Thoracic aorta (tissue), 2 donors: ENCODE measurements at regions not wholly inside any gene's neighbourhood (a gene's known extent, or its start where the extent isn't known, plus 50 kb on each side); places are given as distances from the start of the nearest gene placed in this dataset.

Source experiments
- ATAC-seq: fragments of 150-250 bp; one replicate; pipeline ENCODE4 v1.8.0; 2017; ENCODE audit warnings: low read depth; ENCODE audit not compliant: insufficient number of reproducible peaks, low FRiP score
- DNase-seq: peaks from one replicate; pipeline ENCODE4 v3.0.0-alpha.2; 2020; ENCODE audit warnings: low spot score
- H3K27ac ChIP-seq, 2 donors: fragments of 200-600 bp; sonication (generic); 1 replicate in 1 of 2; 2 replicates in 1 of 2; pipeline ENCODE4 v1.5.1; 2016; ENCODE audit warnings: mild to moderate bottlenecking in 2 of 2, moderate library complexity in 2 of 2
- H3K27me3 ChIP-seq: fragments of 200-600 bp; sonication (generic); replicated peaks from 2 replicates; pipeline ENCODE4 v1.6.0; 2016; ENCODE audit warnings: mild to moderate bottlenecking; ENCODE audit not compliant: insufficient read depth
- H3K36me3 ChIP-seq: fragments of 200-600 bp; sonication (generic); one replicate; pipeline ENCODE4 v1.5.1; 2016
- H3K4me1 ChIP-seq, 2 donors: fragments of 200-600 bp; sonication (generic); 1 replicate in 1 of 2; 2 replicates in 1 of 2; pipeline versions ENCODE4 v1.5.1 to v1.6.0; 2016; ENCODE audit warnings: low read depth in 2 of 2, mild to moderate bottlenecking in 1 of 2; ENCODE audit not compliant: control insufficient read depth in 1 of 2
- H3K4me3 ChIP-seq: fragments of 200-600 bp; sonication (generic); 2 replicates; pipeline ENCODE4 v1.5.1; 2016; ENCODE audit warnings: mild to moderate bottlenecking
- H3K9me3 ChIP-seq: fragments of 200-600 bp; sonication (generic); 2 replicates; pipeline ENCODE4 v1.5.1; 2016
- TF ChIP-seq, protein P1 (sequence below): fragments of 200-600 bp; sonication (generic); IDR thresholded peaks from one replicate; pipeline ENCODE4 v1.5.1; 2019; ENCODE audit warnings: antibody characterized with exemption

DNA sequence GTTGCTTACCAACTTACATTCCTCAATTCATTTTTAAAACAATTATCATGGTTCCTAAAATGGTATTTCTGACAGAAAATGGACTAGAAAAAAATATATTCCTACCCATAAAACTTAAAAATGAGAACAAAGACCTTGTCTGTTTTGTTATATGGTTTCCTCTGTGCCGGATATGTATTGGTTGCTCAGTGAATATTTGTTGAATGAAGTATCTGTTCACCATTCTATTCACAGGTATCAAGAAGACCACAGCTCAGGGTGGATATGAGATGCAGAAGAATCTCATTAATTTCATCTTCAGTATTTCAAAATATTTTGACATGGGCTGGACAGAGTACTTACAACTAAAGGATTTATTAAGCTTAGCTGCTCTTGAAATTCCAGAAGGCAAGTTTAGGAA, 58.1 kb downstream of the TUSC7 start:
- Histone ChIP-seq H3K27me3 (no peaks in the 10 kb centered on the region), H3K9me3 (no peaks in the 10 kb centered on the region), H3K27ac (no peak overlapping the region), H3K4me1 (no peaks in the 10 kb centered on the region), H3K4me3 (no peak overlapping the region), H3K36me3 (no peaks in the 10 kb centered on the region)
- ATAC-seq = no peak
- no peak for DNase-seq
- TF ChIP-seq, protein P1, sequence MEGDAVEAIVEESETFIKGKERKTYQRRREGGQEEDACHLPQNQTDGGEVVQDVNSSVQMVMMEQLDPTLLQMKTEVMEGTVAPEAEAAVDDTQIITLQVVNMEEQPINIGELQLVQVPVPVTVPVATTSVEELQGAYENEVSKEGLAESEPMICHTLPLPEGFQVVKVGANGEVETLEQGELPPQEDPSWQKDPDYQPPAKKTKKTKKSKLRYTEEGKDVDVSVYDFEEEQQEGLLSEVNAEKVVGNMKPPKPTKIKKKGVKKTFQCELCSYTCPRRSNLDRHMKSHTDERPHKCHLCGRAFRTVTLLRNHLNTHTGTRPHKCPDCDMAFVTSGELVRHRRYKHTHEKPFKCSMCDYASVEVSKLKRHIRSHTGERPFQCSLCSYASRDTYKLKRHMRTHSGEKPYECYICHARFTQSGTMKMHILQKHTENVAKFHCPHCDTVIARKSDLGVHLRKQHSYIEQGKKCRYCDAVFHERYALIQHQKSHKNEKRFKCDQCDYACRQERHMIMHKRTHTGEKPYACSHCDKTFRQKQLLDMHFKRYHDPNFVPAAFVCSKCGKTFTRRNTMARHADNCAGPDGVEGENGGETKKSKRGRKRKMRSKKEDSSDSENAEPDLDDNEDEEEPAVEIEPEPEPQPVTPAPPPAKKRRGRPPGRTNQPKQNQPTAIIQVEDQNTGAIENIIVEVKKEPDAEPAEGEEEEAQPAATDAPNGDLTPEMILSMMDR = no peak

DNA sequence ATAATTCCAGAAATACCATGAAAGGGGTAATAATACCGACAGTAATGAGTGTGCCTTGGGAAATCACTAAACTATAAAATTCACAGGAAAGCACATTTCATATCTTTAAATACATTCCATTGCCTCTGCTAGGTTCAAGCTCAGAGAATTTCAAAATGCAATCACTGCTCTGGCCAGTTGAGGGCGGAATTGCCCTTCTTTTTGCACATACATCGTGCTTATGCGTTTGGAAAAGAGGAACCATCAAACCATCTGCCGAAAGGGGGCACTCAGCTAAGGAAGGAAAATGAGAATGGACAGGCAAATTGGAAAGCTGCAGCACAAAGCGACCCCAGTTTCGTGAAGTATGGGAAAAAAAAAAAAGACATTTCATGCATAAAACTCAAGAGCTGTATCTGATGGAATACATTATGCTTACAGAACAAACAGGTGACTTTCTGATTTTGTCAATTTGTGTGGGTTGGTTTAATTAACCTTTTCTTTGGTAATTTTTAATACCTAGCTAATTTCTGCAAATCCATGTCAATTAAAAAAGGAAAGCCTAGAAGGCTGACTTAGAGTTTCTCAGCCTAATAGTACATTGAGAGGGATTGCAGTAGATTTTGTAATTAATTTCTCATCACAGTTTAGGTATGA, 61.4 kb downstream of the TUSC7 start:
- Histone ChIP-seq H3K27ac (no peak overlapping the region), H3K27me3 (no peaks in the 10 kb centered on the region), H3K9me3 (no peaks in the 10 kb centered on the region), H3K4me3 (no peak overlapping the region), H3K36me3 (no peaks in the 10 kb centered on the region), H3K4me1 (no peaks in the 10 kb centered on the region)
- TF ChIP-seq, protein P1 = peak; percentile 70
- DNase-seq = peak; percentile 12
- peak; percentile 88 for ATAC-seq

DNA sequence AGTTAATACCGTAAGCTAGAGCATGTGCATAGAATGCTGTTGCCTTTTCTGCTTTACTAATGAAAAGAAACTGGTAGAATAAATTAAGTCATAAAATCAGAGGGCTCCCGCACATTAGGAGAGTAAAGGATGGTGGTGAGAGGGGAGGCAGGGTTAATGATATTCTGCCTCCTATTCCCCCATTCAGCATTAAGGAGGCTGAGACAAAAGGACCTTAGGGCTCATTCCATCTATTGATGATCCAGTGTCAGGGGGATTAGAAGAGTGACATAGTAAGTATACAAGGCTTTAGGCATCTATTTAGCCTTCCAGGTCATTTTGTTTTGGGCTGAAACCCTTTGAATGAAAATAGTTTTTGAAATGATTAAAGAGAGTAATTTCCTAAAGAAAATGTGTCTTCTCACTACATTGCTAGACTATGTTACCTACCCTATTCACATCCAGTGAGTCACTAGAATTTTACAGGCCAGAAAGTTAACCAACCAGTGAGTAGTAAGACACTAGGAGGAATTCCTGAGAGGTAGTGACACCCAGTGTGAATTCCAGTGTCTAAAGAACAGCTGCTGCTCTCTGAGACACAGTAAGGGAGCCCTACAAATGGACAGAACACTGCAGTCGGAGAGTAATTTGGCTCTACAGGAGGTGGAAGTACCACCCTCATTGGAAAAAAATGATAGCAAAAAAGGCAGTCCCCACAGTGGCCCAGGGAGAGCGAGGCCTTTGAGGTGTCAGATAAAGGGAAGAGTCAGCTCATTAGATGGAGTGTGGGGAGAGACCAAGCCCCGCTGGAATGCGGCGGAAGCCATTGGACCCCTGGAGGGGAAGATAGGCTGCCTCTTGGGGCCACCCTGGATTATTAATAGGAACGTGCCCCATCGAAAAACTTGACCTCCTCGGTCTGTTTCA, 67.6 kb downstream of the TUSC7 start:
- TF ChIP-seq, protein P1 = no peak
- Histone ChIP-seq H3K9me3 (no peaks in the 10 kb centered on the region), H3K4me1 (no peaks in the 10 kb centered on the region), H3K36me3 (no peaks in the 10 kb centered on the region), H3K27ac (no peak overlapping the region), H3K4me3 (no peak overlapping the region), H3K27me3 (no peaks in the 10 kb centered on the region)
- no peak for DNase-seq
- ATAC-seq = no peak

- TF ChIP-seq, protein P1 = no peak
- Histone ChIP-seq H3K4me1 (no peaks in the 10 kb centered on the region), H3K4me3 (no peak overlapping the region), H3K36me3 (no peaks in the 10 kb centered on the region), H3K27ac (no peak overlapping the region), H3K9me3 (no peaks in the 10 kb centered on the region), H3K27me3 (no peaks in the 10 kb centered on the region)
- DNase-seq = no peak
- no peak for ATAC-seq
These were observed 75.6 kb downstream of the TUSC7 start for GRCh38 chr3:116785226-116785625.

DNA sequence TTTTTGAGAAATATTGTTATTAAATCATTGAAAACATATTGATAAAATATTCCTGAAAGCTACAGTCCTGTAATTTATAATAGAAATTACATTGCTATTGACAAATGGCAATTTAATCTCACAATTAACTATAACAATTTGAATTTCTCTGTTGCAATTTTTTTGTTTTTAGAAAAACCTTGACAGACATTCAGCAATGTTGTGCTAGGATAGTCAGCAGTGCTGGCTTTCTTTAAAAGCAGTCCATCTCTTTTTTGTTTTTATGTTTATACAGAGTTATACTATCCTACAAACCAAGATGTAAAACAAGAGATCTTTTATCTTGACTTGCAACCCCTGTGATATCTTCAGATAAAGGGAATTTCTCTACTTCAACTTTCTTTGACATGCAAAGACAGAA, 93.1 kb downstream of the TUSC7 start:
- no peaks in the 10 kb centered on the region for H3K27me3 ChIP-seq
- no peaks in the 10 kb centered on the region for H3K36me3 ChIP-seq
- no peak for DNase-seq
- TF ChIP-seq, protein P1 = no peak
- no peaks in the 10 kb centered on the region for H3K4me1 ChIP-seq
- no peaks in the 10 kb centered on the region for H3K9me3 ChIP-seq
- ATAC-seq = no peak
- no peak overlapping the region for H3K27ac ChIP-seq
- H3K4me3 ChIP-seq = no peak overlapping the region
